K562 (cell line): ENCODE measurements at regions not wholly inside any gene's neighbourhood (a gene's known extent, or its start where the extent isn't known, plus 50 kb on each side); places are given as distances from the start of the nearest gene placed in this dataset.

Experiments used
- CBX8 ChIP-seq: fragments of 200-600 bp; sonication (generic); IDR thresholded peaks from 2 replicates; pipeline ENCODE4 v1.6.1; 2012; ENCODE audit warnings: borderline replicate concordance, mixed run types, low read depth, mild to moderate bottlenecking, moderate library complexity, mixed read lengths, low read length, control low read depth, inconsistent platforms; ENCODE audit not compliant: poor library complexity, severe bottlenecking; ENCODE audit errors: extremely low read depth
- CCAR2 ChIP-seq: fragments of 200-400 bp; formaldehyde crosslinking; IDR thresholded peaks from 2 replicates; pipeline ENCODE4 v1.6.1; 2017; ENCODE audit warnings: mild to moderate bottlenecking, low read depth, low read length
- CTCF ChIP-seq, 3 experiments: IDR thresholded peaks in 2 of 3; conservative IDR thresholded peaks in 1 of 3; 2 replicates each; pipeline ENCODE4 v1.5.1; 2011 to 2012; ENCODE audit warnings: low read length in 3 of 3, mild to moderate bottlenecking in 3 of 3, control low read depth in 2 of 3, improper control_type of control experiment in 1 of 3, inconsistent platforms in 1 of 3, low read depth in 1 of 3, mixed read lengths in 1 of 3, moderate library complexity in 1 of 3; ENCODE audit not compliant: insufficient read depth in 2 of 3
- EZH2 ChIP-seq: IDR thresholded peaks from 2 replicates; pipeline ENCODE4 v1.6.1; 2012; ENCODE audit warnings: low read depth, mild to moderate bottlenecking, inconsistent platforms, low read length, borderline replicate concordance
- GABPA ChIP-seq: fragments of 200-800 bp; sonication (Bioruptor generic); conservative IDR thresholded peaks from 2 replicates; pipeline ENCODE4 v1.6.1; 2016; ENCODE audit warnings: low read depth, missing genetic modification characterization, missing compliant biosample characterization
- HLTF ChIP-seq: fragments of 450-650 bp; IDR thresholded peaks from 2 replicates; pipeline ENCODE4 v1.6.1; 2016
- RAD21 ChIP-seq, 2 experiments: fragments of 250-450 bp in 1 of 2; fragments of 450-650 bp in 1 of 2; sonication (Bioruptor Pico) in 1 of 2; formaldehyde crosslinking in 1 of 2; IDR thresholded peaks in 1 of 2; conservative IDR thresholded peaks in 1 of 2; 2 replicates each; pipeline versions ENCODE4 v1.4.0 to v1.8.0; 2020 to 2022; ENCODE audit warnings: mild to moderate bottlenecking in 2 of 2, moderate library complexity in 1 of 2
- RBFOX2 ChIP-seq: fragments of 200-400 bp; formaldehyde crosslinking; IDR thresholded peaks from 2 replicates; pipeline ENCODE4 v1.6.1; 2017; ENCODE audit warnings: low read depth, mild to moderate bottlenecking, low read length, moderate library complexity
- ZNF197 ChIP-seq: fragments of 200-800 bp; sonication (Bioruptor generic); IDR thresholded peaks from 2 replicates; pipeline ENCODE4 v1.6.1; 2016; ENCODE audit warnings: low read depth, missing genetic modification characterization, missing compliant biosample characterization
- ZNF24 ChIP-seq: fragments of 450-650 bp; IDR thresholded peaks from 2 replicates; pipeline ENCODE4 v1.6.1; 2016
- ZNF561 ChIP-seq: fragments of 450-650 bp; formaldehyde crosslinking; conservative IDR thresholded peaks from 2 replicates; pipeline ENCODE4 v1.4.0; 2020; ENCODE audit warnings: mild to moderate bottlenecking, moderate library complexity
- TF ChIP-seq, protein P1 (sequence below), 2 experiments: fragments of 200-800 bp in 1 of 2; sonication (Bioruptor generic) in 1 of 2; sonication (generic) in 1 of 2; formaldehyde crosslinking in 1 of 2; IDR thresholded peaks in 1 of 2; conservative IDR thresholded peaks in 1 of 2; 2 replicates each; pipeline versions ENCODE4 v1.5.0 to v1.6.1; 2016 to 2020; ENCODE audit warnings: missing compliant biosample characterization in 1 of 2, missing genetic modification characterization in 1 of 2, missing genetic modification reagents in 1 of 2
- TF ChIP-seq, protein P2 (sequence below): sonication (generic); formaldehyde crosslinking; IDR thresholded peaks from 2 replicates; pipeline ENCODE4 v1.8.0; 2023; ENCODE audit warnings: mild to moderate bottlenecking, missing genetic modification reagents

GRCh38 chr16:20191566-20191965, 117.9 kb upstream of the GPR139 start:
- TF ChIP-seq CCAR2 (no peak), RAD21 (CRISPR knock-in tag; conservative IDR thresholded peaks at IDR 0.05 in 1 of 2, IDR thresholded peaks at IDR 0.05 in 1 of 2) (no peak), HLTF (no peak), CTCF (IDR thresholded peaks at IDR 0.05 in 2 of 3, conservative IDR thresholded peaks at IDR 0.05 in 1 of 3; ENCODE audit: insufficient read depth in 2 of 3, low read depth in 1 of 3, low read length in 3 of 3) (no peak), EZH2 (no peak), ZNF24 (no peak), ZNF197 (CRISPR knock-in tag) (no peak), ZNF561 (CRISPR knock-in tag) (no peak), GABPA (tag) (no peak), RBFOX2 (no peak), CBX8 (no peak)
- TF ChIP-seq, protein P1, sequence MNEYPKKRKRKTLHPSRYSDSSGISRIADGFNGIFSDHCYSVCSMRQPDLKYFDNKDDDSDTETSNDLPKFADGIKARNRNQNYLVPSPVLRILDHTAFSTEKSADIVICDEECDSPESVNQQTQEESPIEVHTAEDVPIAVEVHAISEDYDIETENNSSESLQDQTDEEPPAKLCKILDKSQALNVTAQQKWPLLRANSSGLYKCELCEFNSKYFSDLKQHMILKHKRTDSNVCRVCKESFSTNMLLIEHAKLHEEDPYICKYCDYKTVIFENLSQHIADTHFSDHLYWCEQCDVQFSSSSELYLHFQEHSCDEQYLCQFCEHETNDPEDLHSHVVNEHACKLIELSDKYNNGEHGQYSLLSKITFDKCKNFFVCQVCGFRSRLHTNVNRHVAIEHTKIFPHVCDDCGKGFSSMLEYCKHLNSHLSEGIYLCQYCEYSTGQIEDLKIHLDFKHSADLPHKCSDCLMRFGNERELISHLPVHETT (CRISPR knock-in tag; conservative IDR thresholded peaks at IDR 0.05 in 1 of 2, IDR thresholded peaks at IDR 0.05 in 1 of 2), result no peak
- TF ChIP-seq, protein P2, sequence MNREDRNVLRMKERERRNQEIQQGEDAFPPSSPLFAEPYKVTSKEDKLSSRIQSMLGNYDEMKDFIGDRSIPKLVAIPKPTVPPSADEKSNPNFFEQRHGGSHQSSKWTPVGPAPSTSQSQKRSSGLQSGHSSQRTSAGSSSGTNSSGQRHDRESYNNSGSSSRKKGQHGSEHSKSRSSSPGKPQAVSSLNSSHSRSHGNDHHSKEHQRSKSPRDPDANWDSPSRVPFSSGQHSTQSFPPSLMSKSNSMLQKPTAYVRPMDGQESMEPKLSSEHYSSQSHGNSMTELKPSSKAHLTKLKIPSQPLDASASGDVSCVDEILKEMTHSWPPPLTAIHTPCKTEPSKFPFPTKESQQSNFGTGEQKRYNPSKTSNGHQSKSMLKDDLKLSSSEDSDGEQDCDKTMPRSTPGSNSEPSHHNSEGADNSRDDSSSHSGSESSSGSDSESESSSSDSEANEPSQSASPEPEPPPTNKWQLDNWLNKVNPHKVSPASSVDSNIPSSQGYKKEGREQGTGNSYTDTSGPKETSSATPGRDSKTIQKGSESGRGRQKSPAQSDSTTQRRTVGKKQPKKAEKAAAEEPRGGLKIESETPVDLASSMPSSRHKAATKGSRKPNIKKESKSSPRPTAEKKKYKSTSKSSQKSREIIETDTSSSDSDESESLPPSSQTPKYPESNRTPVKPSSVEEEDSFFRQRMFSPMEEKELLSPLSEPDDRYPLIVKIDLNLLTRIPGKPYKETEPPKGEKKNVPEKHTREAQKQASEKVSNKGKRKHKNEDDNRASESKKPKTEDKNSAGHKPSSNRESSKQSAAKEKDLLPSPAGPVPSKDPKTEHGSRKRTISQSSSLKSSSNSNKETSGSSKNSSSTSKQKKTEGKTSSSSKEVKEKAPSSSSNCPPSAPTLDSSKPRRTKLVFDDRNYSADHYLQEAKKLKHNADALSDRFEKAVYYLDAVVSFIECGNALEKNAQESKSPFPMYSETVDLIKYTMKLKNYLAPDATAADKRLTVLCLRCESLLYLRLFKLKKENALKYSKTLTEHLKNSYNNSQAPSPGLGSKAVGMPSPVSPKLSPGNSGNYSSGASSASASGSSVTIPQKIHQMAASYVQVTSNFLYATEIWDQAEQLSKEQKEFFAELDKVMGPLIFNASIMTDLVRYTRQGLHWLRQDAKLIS (CRISPR knock-in tag), result no peak
